ENCODE measurements at regions not wholly inside any gene's neighbourhood (a gene's known extent, or its start where the extent isn't known, plus 50 kb on each side); places are given as distances from the start of the nearest gene placed in this dataset.
A peak's percentile ranks its signal among the peaks of the same experiment; 100 is the strongest.

DNA sequence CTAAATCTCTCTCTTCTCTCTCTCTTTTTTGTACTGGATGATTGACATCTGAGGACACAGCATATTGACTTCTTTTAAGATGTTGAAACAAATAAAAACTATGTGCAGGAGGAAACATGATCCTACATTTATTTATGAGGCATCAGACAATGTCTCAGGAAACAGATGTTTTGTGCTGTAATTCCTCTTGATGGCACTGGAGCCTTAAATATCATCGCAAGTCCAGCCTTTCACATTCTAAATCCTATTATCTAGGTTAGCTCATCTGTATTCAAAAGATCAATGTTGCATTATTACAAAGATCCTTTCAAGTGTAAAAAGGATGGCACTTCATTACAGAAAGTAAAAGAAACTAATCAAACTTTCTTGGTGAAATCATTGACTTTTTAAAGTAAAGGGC, 63.9 kb downstream of the MAT2B start:
- no peak for FAIRE-seq
- intact Hi-C loops (cut with micrococcal nuclease; ENCODE audit: unreplicated experiment), result loop anchor here (5.0 kb wide), 1 partner anchor 128 kb away; no protein-coding TSS in a partner anchor
- H3K36me3 ChIP-seq (replicated peaks in 1 of 2; ENCODE audit: control insufficient read depth in 1 of 2, insufficient read depth in 2 of 2, low read length in 2 of 2), result no peaks in the 10 kb centered on the region
- H3K4me1 ChIP-seq (ENCODE audit: insufficient read depth, low read length), result peaks cover 32% of the 10 kb centered on the region
- H4K20me1 ChIP-seq (ENCODE audit: insufficient read depth, low read length), result no peaks in the 10 kb centered on the region
- ChIA-PET POLR2A (no interaction called here), CTCF (ENCODE audit: low intra/inter-chr PET ratio, low total read pairs) (no interaction called here)
- DNase-seq (ENCODE audit: low spot score), result no peak
- ATAC-seq, result no peak
- peaks cover 0 to 11% of the 10 kb centered on the region in 2 experiments; a peak in 1 of 5 replicates for H3K27me3 ChIP-seq (ENCODE audit: control insufficient read depth in 1 of 2, insufficient read depth in 2 of 2, low read length in 2 of 2)
- no peak overlapping the region for H3K4me2 ChIP-seq (ENCODE audit: low read depth, low read length)
- H3K9ac ChIP-seq (ENCODE audit: insufficient read depth, low read depth, low read length), result no peak overlapping the region
- H2AFZ ChIP-seq (ENCODE audit: low read length), result no peak overlapping the region
- H3K4me3 ChIP-seq (replicated peaks in 1 of 3; ENCODE audit: insufficient read depth in 1 of 3, low read depth in 2 of 3, low read length in 3 of 3), result no peak overlapping the region
- no TSS peak for BruUV-seq (replicated peaks)
- no peaks in the 10 kb centered on the region for H3K9me3 ChIP-seq (ENCODE audit: low read length)
- TF ChIP-seq CTCF (CRISPR knock-in tag; IDR thresholded peaks at IDR 0.05) (peak; percentile 34; the same call in 1 of the 2 replicates), STAG1 (CRISPR knock-in tag; IDR thresholded peaks at IDR 0.05) (peak; percentile 34; the same call in 1 of the 2 replicates), ZNF460 (CRISPR knock-in tag; IDR thresholded peaks at IDR 0.05; ENCODE audit: borderline replicate concordance) (no peak)
- in situ Hi-C loops (cut with HindIII; ENCODE audit: extremely low pct_ligation_motif_present, low pct_unique_long_range_greater_than_20kb), result loop anchor here (5.0 to 25.0 kb wide), 3 partner anchors 446 to 1643 kb away; no protein-coding TSS in a partner anchor
- WGBS (ENCODE audit: low lambda C conversion rate), result 0% methylated on average over 1 of the region's 1 CpG
- no peak overlapping the region for H3K27ac ChIP-seq (ENCODE audit: extremely low read length, insufficient read depth, low read length)
- H3K79me2 ChIP-seq (ENCODE audit: insufficient read depth, low read length), result no peaks in the 10 kb centered on the region

DNA sequence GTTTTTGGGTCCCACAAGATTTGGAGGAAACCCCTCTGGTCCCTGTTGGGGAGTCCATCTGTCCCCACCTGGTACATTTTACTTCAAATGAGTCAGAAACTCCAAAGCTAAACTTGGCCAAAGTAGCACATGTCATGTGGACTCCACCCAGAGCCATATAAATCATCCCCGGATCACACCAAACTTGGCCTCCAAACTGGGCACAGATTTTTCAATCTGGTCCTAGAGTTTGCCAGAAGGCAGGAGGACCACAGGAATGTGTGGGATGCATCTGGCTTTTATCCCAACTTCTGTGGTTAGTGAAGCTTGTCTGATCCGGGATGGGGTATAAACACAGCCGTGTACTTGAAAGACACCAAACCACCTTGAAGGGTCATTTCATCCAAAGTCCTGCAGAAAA, 66.3 kb downstream of the MAT2B start:
- peaks cover 8% of the 10 kb centered on the region for H3K4me1 ChIP-seq (ENCODE audit: insufficient read depth, low read length)
- peaks cover 0 to 11% of the 10 kb centered on the region in 2 experiments; a peak in 1 of 5 replicates for H3K27me3 ChIP-seq (ENCODE audit: control insufficient read depth in 1 of 2, insufficient read depth in 2 of 2, low read length in 2 of 2)
- no peak overlapping the region for H3K4me3 ChIP-seq (replicated peaks in 1 of 3; ENCODE audit: insufficient read depth in 1 of 3, low read depth in 2 of 3, low read length in 3 of 3)
- FAIRE-seq (no peak), DNase-seq (ENCODE audit: low spot score) (no peak), ATAC-seq (no peak)
- H3K79me2 ChIP-seq (ENCODE audit: insufficient read depth, low read length), result no peaks in the 10 kb centered on the region
- no peaks in the 10 kb centered on the region for H3K9me3 ChIP-seq (ENCODE audit: low read length)
- no peaks in the 10 kb centered on the region for H4K20me1 ChIP-seq (ENCODE audit: insufficient read depth, low read length)
- CTCF ChIA-PET (ENCODE audit: low intra/inter-chr PET ratio, low total read pairs), result no interaction called here
- H3K4me2 ChIP-seq (ENCODE audit: low read depth, low read length), result no peak overlapping the region
- no peak overlapping the region for H3K27ac ChIP-seq (ENCODE audit: extremely low read length, insufficient read depth, low read length)
- in situ Hi-C loops (cut with HindIII; ENCODE audit: extremely low pct_ligation_motif_present, low pct_unique_long_range_greater_than_20kb) (loop anchor here (25.0 kb wide), 1 partner anchor 1641 kb away; no protein-coding TSS in a partner anchor), intact Hi-C loops (cut with micrococcal nuclease; ENCODE audit: unreplicated experiment) (no loop called here)
- H3K9ac ChIP-seq (ENCODE audit: insufficient read depth, low read depth, low read length), result no peak overlapping the region
- no TSS peak for BruUV-seq (replicated peaks)
- WGBS (ENCODE audit: low lambda C conversion rate), result 0% methylated on average over 3 of the region's 3 CpGs
- POLR2A ChIA-PET, result no interaction called here
- H3K36me3 ChIP-seq (replicated peaks in 1 of 2; ENCODE audit: control insufficient read depth in 1 of 2, insufficient read depth in 2 of 2, low read length in 2 of 2), result no peaks in the 10 kb centered on the region
- no peak overlapping the region for H2AFZ ChIP-seq (ENCODE audit: low read length)
- TF ChIP-seq ARNT (IDR thresholded peaks at IDR 0.05) (no peak), RARA (CRISPR knock-in tag; IDR thresholded peaks at IDR 0.05) (no peak), MLLT10 (CRISPR knock-in tag; IDR thresholded peaks at IDR 0.05) (no peak), SCMH1 (CRISPR knock-in tag; IDR thresholded peaks at IDR 0.05; ENCODE audit: borderline replicate concordance) (no peak), NFE2L2 (IDR thresholded peaks at IDR 0.05; ENCODE audit: low read length) (no peak), SIX1 (CRISPR knock-in tag; IDR thresholded peaks at IDR 0.05; ENCODE audit: borderline replicate concordance) (no peak), HNF4A (CRISPR knock-in tag; IDR thresholded peaks at IDR 0.05) (no peak), ZNF841 (CRISPR knock-in tag; IDR thresholded peaks at IDR 0.05; ENCODE audit: borderline replicate concordance) (no peak), ZNF883 (CRISPR knock-in tag; IDR thresholded peaks at IDR 0.05; ENCODE audit: not compliant biosample characterization) (no peak), NFRKB (IDR thresholded peaks at IDR 0.05) (no peak), ZZZ3 (CRISPR knock-in tag; IDR thresholded peaks at IDR 0.05; ENCODE audit: borderline replicate concordance) (no peak), MNT (IDR thresholded peaks at IDR 0.05) (no peak), MXI1 (IDR thresholded peaks at IDR 0.05; ENCODE audit: borderline replicate concordance, low read depth, low read length) (no peak), FOXM1 (CRISPR knock-in tag; IDR thresholded peaks at IDR 0.05) (no peak)
- TF ChIP-seq, protein P1, sequence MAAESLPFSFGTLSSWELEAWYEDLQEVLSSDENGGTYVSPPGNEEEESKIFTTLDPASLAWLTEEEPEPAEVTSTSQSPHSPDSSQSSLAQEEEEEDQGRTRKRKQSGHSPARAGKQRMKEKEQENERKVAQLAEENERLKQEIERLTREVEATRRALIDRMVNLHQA (CRISPR knock-in tag; IDR thresholded peaks at IDR 0.05), result no peak
